ENCODE measurements at regions not wholly inside any gene's neighbourhood (a gene's known extent, or its start where the extent isn't known, plus 50 kb on each side); places are given as distances from the start of the nearest gene placed in this dataset.

DNA sequence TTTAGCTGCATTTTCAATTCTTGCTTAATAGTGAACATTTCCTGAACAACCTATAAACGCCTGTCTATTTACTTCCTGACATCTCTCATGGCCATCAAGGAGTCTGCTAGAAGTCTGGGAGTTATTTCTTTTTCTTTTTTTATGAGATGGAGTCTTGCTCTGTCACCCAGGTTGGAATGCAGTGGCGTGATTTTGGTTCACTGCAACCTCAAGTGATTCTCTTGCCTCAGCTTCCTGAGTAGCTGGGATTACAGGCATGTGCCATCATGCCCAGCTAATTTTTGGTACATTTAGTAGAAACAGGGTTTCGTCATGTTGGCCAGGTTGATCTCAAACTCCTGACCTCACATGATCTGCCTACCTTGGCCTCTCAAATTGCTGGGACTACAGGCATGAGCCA, 217.6 kb upstream of the USP9Y start:
- TF ChIP-seq, protein P1, sequence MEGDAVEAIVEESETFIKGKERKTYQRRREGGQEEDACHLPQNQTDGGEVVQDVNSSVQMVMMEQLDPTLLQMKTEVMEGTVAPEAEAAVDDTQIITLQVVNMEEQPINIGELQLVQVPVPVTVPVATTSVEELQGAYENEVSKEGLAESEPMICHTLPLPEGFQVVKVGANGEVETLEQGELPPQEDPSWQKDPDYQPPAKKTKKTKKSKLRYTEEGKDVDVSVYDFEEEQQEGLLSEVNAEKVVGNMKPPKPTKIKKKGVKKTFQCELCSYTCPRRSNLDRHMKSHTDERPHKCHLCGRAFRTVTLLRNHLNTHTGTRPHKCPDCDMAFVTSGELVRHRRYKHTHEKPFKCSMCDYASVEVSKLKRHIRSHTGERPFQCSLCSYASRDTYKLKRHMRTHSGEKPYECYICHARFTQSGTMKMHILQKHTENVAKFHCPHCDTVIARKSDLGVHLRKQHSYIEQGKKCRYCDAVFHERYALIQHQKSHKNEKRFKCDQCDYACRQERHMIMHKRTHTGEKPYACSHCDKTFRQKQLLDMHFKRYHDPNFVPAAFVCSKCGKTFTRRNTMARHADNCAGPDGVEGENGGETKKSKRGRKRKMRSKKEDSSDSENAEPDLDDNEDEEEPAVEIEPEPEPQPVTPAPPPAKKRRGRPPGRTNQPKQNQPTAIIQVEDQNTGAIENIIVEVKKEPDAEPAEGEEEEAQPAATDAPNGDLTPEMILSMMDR (IDR thresholded peaks at IDR 0.05): no peak
- TF ChIP-seq POLR2A (IDR thresholded peaks at IDR 0.05): no peak
